ENCODE measurements at regions not wholly inside any gene's neighbourhood (a gene's known extent, or its start where the extent isn't known, plus 50 kb on each side); places are given as distances from the start of the nearest gene placed in this dataset.

GRCh38 chr6:154653853-154654252 lies 79.4 kb upstream of the SCAF8 start:
- TF ChIP-seq EZH2 (IDR thresholded peaks at IDR 0.05; ENCODE audit: insufficient read depth, poor library complexity, severe bottlenecking) (no peak), EZH2phosphoT487 (IDR thresholded peaks at IDR 0.05; ENCODE audit: insufficient read depth, low read depth) (no peak)

Measured in GM23248 (cell line).